Epithelial cell of proximal tubule (primary cell): ENCODE measurements at regions not wholly inside any gene's neighbourhood (a gene's known extent, or its start where the extent isn't known, plus 50 kb on each side); places are given as distances from the start of the nearest gene placed in this dataset.

Source experiments
- DNase-seq: peaks from one replicate; pipeline ENCODE4 v3.0.0-alpha.2; 2011; ENCODE audit warnings: low read depth
- H3K4me3 ChIP-seq: 2 replicates; pipeline ENCODE4 v1.5.1; 2011; ENCODE audit warnings: low read depth, mild to moderate bottlenecking, low read length
- TF ChIP-seq, protein P1 (sequence below): conservative IDR thresholded peaks from 2 replicates; pipeline ENCODE4 v1.5.1; 2012; ENCODE audit warnings: low read depth, mild to moderate bottlenecking, low read length

DNA sequence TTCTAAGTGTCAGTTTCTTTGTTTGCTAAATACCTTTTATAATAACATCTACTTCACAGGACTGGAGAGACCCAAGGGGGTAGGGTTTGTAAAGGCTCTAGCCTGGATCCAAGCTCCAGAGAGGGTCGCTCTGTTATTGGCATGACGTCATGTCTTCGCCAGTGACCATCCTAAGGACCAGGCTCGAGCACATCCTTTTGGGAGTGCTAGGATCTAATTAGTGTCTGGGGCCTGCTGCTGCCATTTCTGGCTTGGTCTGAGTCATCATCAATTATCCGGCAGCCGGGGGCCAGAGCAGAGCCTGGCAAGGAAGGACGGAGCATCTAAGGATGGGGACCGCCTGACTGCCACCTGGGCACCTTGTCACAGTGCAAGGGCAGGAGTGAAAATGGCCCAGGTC, 153.0 kb downstream of the NSG2 start:
- DNase-seq = no peak
- no peak overlapping the region for H3K4me3 ChIP-seq
- TF ChIP-seq, protein P1, sequence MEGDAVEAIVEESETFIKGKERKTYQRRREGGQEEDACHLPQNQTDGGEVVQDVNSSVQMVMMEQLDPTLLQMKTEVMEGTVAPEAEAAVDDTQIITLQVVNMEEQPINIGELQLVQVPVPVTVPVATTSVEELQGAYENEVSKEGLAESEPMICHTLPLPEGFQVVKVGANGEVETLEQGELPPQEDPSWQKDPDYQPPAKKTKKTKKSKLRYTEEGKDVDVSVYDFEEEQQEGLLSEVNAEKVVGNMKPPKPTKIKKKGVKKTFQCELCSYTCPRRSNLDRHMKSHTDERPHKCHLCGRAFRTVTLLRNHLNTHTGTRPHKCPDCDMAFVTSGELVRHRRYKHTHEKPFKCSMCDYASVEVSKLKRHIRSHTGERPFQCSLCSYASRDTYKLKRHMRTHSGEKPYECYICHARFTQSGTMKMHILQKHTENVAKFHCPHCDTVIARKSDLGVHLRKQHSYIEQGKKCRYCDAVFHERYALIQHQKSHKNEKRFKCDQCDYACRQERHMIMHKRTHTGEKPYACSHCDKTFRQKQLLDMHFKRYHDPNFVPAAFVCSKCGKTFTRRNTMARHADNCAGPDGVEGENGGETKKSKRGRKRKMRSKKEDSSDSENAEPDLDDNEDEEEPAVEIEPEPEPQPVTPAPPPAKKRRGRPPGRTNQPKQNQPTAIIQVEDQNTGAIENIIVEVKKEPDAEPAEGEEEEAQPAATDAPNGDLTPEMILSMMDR = no peak

DNA sequence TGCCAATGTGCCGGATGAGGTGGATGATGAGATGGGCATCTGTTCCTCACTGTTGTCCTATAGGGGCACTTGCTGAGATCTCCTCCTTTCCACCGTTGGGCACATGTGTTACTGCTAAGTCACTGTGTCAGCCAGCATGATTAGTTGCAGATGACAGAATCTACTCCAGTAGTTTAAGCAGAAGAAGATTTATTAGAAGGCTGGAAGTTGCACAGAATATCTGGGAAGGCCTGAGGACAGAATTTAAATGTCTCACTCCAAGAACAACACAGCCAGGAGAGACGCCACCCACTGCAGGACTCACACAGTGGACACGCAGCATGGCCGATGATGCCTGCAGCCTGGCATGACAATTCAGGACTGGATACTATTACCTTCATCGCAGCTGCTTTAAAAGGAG, 157.5 kb downstream of the NSG2 start:
- DNase-seq = no peak
- no peak overlapping the region for H3K4me3 ChIP-seq
- TF ChIP-seq, protein P1 = no peak

DNA sequence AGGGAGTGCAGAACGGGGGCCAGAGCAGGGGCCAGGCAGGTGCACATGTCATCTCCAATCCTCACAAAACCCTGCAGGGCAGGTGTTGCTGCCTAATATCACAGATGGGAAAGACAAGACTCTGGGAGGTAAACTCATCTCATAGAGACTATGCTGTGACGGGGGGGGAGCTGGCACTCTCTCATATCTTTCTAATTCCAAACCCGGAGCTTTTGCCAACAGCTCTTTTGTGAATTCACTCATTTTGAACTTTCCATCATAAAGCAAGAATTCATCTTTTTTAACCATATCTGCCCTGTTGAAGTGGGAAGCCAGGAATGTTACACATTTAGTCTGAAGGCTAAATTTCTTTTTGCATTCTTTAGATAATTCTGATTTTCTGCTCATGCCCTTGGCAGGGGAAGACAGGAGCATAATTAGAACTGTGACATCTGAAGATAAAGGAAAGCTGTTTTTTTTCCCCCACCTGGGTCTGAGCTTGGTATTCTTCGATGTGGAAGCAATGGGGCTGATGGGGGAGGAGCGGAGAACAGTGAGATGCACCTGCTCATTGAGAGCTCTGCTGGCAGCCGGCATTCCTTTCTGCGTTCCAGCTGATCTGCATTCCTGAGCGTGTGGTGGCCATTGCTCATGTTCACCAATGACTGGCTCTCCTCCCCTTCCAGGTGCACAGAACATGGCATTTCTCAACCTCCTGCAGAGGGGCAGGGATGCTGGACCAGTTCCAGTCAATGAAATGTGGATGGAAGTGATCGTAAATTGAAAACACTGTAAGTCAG, 159.2 kb downstream of the NSG2 start:
- TF ChIP-seq, protein P1 = no peak
- DNase-seq = no peak
- H3K4me3 ChIP-seq = no peak overlapping the region

DNA sequence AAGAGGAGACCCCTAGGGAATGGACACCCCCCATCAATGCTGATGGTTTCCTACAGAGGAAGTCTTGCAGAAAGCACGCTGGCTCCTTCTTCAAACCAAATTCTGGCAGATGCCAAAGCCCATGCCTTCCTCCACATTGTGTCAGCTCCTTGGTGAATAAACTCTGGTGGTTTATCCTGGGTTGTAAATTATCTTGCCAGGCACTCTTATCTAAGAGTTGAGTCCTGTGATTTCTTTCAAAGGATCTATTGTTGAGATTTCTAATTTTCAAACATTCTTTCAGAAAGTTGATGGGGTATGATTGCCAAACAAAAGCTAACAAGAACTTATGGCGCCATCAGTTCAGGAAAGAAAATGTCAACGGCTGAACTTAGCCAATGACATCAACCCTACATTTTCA, 160.4 kb downstream of the NSG2 start:
- TF ChIP-seq, protein P1 = no peak
- no peak overlapping the region for H3K4me3 ChIP-seq
- DNase-seq = no peak

DNA sequence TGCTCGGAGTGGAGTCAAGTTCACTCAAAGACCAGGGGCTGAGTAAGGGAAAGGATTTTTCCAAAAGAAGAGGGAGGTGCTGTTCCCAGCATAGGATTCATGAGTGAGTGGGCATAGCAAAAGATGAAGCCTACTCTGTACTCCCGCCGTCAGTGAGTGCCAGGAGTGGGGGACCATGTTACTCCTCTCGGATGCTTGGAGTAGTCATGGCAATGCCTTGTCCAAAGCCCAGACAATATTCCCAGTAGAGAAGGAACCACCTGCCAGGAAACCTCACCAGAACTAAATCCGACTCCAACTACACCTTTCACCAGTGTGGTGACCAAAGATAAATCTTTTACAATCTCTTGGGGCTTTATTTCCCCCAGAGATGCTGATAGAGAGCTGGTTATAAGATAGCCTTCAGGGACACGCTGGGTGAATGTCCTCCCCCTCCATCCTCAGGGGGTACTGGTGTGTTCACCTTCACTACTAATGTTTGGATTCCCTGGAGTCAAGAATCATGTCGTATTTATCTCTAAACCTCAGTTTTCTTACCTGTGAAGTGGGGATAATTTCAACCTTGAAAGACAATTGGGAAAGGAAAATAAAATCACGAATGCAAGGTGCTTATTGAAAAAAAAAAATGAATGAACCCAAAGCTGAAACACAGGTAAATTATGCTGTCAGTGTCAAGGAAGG, 165.2 kb downstream of the NSG2 start:
- H3K4me3 ChIP-seq = no peak overlapping the region
- TF ChIP-seq, protein P1 = no peak
- no peak for DNase-seq

DNA sequence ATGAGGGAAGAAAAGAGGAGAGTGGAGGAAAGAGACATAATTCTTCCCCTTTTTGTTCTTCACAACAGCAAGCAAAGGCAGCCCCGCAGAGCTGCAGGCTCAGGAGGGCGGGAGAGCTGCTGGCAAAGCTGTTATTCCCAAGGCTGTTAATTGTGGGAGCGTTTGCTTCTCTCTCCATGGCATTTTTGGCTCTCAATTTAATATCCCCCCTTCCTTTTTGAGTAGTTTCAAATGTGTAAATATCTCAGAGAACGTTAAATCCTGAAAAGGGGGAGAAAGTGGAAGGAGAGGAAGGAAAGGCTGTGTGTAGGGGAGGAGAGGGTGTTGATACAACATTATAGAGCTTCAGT, 165.7 kb downstream of the NSG2 start:
- TF ChIP-seq, protein P1 = no peak
- DNase-seq = no peak
- no peak overlapping the region for H3K4me3 ChIP-seq

DNA sequence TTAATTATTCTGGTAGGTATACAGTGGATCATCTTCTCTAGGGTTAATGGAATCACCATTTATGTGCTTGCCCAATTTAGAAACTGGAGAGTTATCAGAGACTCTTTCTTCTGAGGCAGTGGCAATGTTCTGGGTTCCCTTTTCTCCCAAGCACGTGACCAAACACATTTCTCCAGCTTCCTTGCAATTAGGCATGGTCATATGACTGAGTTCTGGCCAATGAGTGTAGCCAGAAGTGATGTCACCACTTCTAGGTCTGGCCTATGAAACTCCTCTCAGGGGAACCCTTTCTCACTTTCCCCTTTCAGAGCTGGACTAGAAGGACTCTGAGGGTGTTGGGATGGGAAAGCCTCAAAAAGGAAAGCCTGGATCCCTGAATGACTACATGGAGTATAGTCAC, 172.0 kb downstream of the NSG2 start:
- no peak for DNase-seq
- H3K4me3 ChIP-seq = no peak overlapping the region
- TF ChIP-seq, protein P1 = no peak
